HFFc6 (cell line): ENCODE measurements at regions not wholly inside any gene's neighbourhood (a gene's known extent, or its start where the extent isn't known, plus 50 kb on each side); places are given as distances from the start of the nearest gene placed in this dataset.
"Not testable (repeated sequence)": the region's sequence is repeated elsewhere in the genome, so short reads cannot be mapped to it uniquely, and the experiment has no call there.

ENCODE experiments used
- DNase-seq: peaks from one replicate; pipeline ENCODE4 v3.0.0-alpha.2; 2018
- H3K27ac Mint-ChIP-seq: 2 replicates; pipeline ENCODE4 v1.8.0; 2020; ENCODE audit warnings: mild to moderate bottlenecking, mixed read lengths
- H3K27me3 Mint-ChIP-seq: 2 replicates; pipeline ENCODE4 v1.8.0; 2021; ENCODE audit warnings: mild to moderate bottlenecking, moderate library complexity, mixed read lengths; ENCODE audit not compliant: insufficient read depth
- H3K36me3 Mint-ChIP-seq: 2 replicates; pipeline ENCODE4 v1.8.0; 2021; ENCODE audit warnings: low read depth, mixed read lengths
- H3K4me1 Mint-ChIP-seq: 2 replicates; pipeline ENCODE4 v1.8.0; 2020; ENCODE audit warnings: low read depth, mixed read lengths
- H3K4me3 Mint-ChIP-seq: 2 replicates; pipeline ENCODE4 v1.8.0; 2020; ENCODE audit warnings: mild to moderate bottlenecking, moderate library complexity, mixed read lengths
- H3K9me3 Mint-ChIP-seq: 2 replicates; pipeline ENCODE4 v1.8.0; 2020; ENCODE audit warnings: mild to moderate bottlenecking, mixed read lengths
- CTCF ChIP-seq: fragments of 200-600 bp; sonication (generic); IDR thresholded peaks from 2 replicates; pipeline ENCODE4 v1.5.0; 2021; ENCODE audit warnings: antibody characterized with exemption, mild to moderate bottlenecking

DNA sequence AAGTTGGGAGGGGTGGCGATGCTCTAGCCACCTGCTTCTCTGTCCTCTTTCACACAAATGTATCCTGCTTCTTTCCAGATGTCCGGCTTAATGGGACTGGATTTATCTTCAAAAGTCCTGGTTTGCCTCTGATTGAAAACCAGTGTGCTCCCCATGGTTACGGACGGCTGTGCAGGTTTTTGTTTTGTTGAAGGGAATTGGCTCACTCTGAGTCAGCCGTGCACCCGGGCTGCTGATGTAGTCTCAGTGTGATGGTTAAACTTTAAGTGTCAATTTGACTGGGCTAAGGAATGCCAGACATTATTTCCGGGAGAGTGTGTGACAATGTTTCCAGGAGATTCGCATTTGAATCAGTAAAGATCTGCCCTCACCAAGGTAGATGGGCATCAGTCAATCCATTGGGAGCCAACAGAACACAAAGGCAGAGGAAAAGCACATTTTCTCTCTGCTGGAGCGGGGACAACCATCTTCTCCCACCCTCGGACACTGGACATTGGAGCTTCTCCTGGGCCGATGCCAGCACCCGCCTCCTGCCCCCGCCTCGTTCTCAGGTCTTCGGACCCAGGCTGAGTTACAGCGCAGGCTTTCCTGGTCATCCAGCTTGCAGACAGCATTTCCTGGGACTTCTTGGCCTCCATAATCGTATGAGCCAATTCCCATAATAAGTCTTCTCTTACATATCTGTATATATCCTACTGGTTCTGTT is 126.9 kb upstream of the TNRC6C start:
- H3K27me3 Mint-ChIP-seq: peaks cover 9% of the 10 kb centered on the region
- peaks cover 40% of the 10 kb centered on the region for H3K4me1 Mint-ChIP-seq
- peak overlapping the region; percentile 87 for H3K27ac Mint-ChIP-seq
- no peak for TF ChIP-seq CTCF
- no peak for DNase-seq
- H3K36me3 Mint-ChIP-seq: no peaks in the 10 kb centered on the region
- H3K9me3 Mint-ChIP-seq: no peaks in the 10 kb centered on the region; the same call in 1 of the 2 replicates
- H3K4me3 Mint-ChIP-seq: peak overlapping the region; percentile 47; the same call in 1 of the 2 replicates

DNA sequence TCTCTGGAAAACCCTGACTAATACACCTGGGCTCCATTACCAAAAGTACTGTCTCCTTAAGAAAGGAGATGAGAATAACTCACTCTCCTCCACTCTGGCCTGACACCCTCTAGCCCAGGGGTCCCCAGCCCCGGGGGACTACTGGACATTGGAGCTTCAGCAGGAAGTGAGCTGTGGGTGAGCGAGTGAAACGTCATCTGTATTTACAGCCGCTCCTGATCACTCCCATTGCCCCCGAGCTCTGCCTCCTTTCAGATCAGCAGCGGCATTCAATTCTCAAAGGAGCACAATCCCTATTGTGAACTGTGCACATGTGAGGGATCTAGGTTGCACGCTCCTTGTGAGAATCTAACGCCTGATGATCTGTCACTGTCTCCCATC is 126.3 kb upstream of the TNRC6C start:
- Mint-ChIP-seq H3K9me3 (no peaks in the 10 kb centered on the region; the same call in 1 of the 2 replicates), H3K4me3 (no peak overlapping the region)

DNA sequence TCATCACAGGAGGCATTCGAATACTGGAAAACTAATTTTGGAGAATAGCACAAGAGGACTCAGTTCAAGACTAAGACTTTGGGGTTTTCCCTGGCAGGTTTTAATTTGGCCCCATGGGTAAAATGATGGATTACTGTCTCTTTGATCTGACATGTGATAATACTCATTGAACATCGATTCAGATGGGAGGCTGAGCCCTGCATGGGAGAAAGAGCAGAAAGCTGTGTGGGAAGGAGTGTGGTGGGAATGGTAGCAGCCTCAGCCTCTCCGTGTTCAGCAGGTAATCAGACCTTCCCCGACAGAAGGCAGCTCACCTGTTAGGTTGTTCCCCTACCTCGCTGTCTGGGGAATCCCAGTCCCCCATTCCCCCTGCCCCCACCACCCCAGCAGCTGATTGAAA is 124.7 kb upstream of the TNRC6C start:
- H3K27me3 Mint-ChIP-seq: peaks cover 17% of the 10 kb centered on the region
- H3K4me3 Mint-ChIP-seq: no peak overlapping the region
- TF ChIP-seq CTCF: no peak
- DNase-seq: no peak
- H3K27ac Mint-ChIP-seq: no peak overlapping the region
- H3K36me3 Mint-ChIP-seq: no peaks in the 10 kb centered on the region
- H3K9me3 Mint-ChIP-seq: no peaks in the 10 kb centered on the region
- H3K4me1 Mint-ChIP-seq: peaks cover 40% of the 10 kb centered on the region

More for the DNA sequence above, 126.3 kb upstream of the TNRC6C start:
- TF ChIP-seq CTCF: no peak
- DNase-seq: no peak
- no peak overlapping the region for H3K27ac Mint-ChIP-seq
- H3K36me3 Mint-ChIP-seq: no peaks in the 10 kb centered on the region
- peaks cover 40% of the 10 kb centered on the region for H3K4me1 Mint-ChIP-seq
- peaks cover 9% of the 10 kb centered on the region for H3K27me3 Mint-ChIP-seq

DNA sequence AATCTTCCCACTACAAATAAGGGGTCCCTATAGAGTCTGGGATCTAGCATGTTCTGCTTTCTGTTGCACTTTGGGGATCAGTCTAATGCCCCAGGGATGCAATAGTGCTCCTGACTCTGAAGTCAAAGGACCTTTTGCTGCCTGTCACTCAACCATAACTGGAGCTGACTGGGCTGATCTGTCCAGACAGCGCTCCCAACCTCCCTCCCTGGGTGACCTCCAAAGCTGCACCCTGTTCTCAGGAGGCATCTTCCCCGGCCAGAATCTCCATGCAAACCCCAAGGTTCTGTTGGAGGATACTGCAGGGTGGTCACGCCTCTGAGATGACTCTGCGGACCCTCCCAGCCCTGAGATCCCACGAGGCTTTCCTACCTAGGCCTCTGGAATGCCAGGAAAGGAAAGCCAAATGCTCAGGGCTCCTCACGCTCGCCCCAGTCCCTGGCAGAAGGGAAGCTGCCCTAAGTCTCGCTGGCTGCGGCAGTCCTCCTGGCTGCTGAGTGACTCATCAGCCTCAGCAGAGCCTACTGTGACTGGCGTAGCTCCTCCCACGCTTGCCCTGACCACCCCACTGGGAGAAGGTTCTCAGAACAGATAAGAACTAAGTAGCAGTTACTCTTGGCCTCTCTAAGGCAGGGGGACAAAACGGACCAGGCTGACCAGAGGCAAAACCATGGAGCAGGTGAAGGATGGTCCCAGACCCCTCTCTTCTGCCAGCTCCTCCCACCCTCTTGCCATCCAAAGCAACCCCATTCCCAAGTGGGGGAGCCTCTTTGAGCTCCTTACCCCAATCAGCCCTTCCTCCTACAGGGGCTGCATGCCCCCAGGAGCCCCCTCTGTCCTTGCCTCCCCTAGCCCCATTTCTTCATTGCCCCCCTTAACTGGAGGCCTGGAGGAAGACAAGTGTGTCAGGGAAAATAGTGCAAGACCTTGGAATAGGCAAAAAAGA is 124.1 kb upstream of the TNRC6C start:
- no peak for TF ChIP-seq CTCF
- H3K27ac Mint-ChIP-seq: peak overlapping the region; percentile 42; the same call in 1 of the 2 replicates
- H3K4me1 Mint-ChIP-seq: peaks cover 40% of the 10 kb centered on the region
- peak overlapping the region; percentile 19; the same call in 1 of the 2 replicates for H3K4me3 Mint-ChIP-seq
- peak; percentile 59 for DNase-seq
- H3K9me3 Mint-ChIP-seq: no peaks in the 10 kb centered on the region
- peaks cover 19% of the 10 kb centered on the region for H3K27me3 Mint-ChIP-seq
- H3K36me3 Mint-ChIP-seq: no peaks in the 10 kb centered on the region

GRCh38 chr17:77836557-77837041 is 121.9 kb upstream of the TNRC6C start:
- no peak for DNase-seq
- no peak overlapping the region for H3K27ac Mint-ChIP-seq
- H3K36me3 Mint-ChIP-seq: no peaks in the 10 kb centered on the region
- no peaks in the 10 kb centered on the region for H3K9me3 Mint-ChIP-seq
- no peak for TF ChIP-seq CTCF
- no peak overlapping the region for H3K4me3 Mint-ChIP-seq
- H3K4me1 Mint-ChIP-seq: peaks cover 23% of the 10 kb centered on the region
- peaks cover 11% of the 10 kb centered on the region for H3K27me3 Mint-ChIP-seq

- H3K36me3 Mint-ChIP-seq, H3K27me3 Mint-ChIP-seq, H3K4me3 Mint-ChIP-seq, H3K9me3 Mint-ChIP-seq, H3K27ac Mint-ChIP-seq, DNase-seq: not testable (repeated sequence)
- peaks cover 18% of the 10 kb centered on the region for H3K4me1 Mint-ChIP-seq
Measured at GRCh38 chr17:77837072-77837471, 121.4 kb upstream of the TNRC6C start.
